GDM1 (cell line): ENCODE measurements at regions not wholly inside any gene's neighbourhood (a gene's known extent, or its start where the extent isn't known, plus 50 kb on each side); places are given as distances from the start of the nearest gene placed in this dataset.

Experiments
- DNase-seq: peaks from one replicate; lab custom pipeline; 2025; lab: John Stamatoyannopoulos, UW

DNA sequence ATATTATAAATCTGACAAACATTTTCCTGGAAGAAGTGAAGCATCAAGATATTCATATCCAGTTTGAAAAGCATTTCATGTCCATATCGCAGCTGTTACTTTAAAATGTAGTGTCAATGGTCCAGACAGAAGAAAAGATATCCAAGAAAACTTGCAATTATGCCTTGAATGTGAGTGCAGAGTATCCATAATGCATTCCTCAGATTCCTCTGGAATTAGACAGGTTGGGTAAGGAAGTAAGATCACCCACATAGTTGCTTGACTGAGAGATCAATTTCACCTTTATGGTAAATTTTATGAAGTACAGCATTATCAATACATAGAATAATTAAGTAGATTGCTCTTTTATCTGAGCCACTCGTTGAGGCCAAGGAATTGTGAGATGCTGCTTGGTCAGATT lies 327.0 kb upstream of the SLITRK5 start:
- no peak for DNase-seq

- no peak for DNase-seq
These were observed 315.7 kb upstream of the SLITRK5 start for GRCh38 chr13:87355451-87355850.

GRCh38 chr13:87356314-87356713 lies 314.9 kb upstream of the SLITRK5 start:
- no peak for DNase-seq

DNA sequence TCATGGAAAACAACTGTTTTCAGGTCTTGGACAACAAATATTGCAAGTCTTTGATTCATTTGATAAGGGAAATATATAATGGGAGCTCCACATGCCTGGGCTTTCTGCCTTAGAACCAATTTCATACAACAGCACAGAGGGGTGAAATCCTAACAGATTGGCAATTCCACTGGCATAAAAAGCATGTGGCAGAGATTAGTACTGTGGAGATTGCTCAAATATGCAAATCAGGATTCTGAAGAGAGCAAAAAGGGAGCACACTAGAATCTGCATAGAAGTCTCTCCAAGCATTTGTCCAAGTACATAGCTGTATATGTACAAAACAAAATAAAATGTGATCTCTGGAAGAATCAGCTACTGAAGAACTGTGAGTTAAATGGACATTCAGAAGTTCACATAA lies 312.9 kb upstream of the SLITRK5 start:
- DNase-seq = no peak

GRCh38 chr13:87361216-87361615 lies 310.0 kb upstream of the SLITRK5 start:
- no peak for DNase-seq

DNA sequence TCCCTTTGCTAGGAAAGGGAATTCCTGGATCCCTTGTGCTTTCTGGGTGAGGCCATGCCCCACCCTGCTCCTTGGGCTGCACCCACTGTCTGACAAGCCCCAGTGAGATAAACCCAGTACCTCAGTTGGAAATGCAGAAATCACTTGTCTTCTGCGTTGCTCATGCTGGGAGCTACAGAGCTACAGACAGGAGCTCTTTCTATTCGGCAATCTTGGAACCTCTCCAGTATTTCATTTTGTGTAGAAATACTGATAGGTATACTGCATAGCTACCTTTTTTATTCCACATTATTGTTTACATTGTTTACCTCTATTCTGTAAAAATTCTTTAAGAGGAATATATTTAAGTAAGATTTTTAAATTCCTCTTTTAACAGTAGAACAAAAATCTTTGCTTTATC lies 302.5 kb upstream of the SLITRK5 start:
- DNase-seq = no peak

DNA sequence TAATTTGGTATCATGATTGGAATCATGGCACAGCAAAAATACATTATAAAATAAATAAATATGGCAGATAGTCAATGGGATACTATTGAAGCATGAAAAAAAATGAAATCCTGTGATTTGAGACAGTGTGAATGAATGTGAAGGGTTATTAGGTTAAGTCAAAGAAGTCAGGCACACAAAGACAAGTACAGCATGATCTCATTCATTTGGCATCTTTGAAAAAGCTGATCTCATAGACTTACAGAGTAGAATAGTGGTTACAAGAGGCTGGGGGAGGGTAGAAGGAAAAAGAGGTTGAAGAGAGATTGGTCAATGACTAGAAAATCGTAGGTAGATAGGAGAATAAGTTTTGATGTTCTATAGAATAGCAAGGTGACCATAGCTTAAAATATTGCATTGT lies 295.1 kb upstream of the SLITRK5 start:
- no peak for DNase-seq

GRCh38 chr13:87384099-87384498 lies 287.1 kb upstream of the SLITRK5 start:
- no peak for DNase-seq

DNA sequence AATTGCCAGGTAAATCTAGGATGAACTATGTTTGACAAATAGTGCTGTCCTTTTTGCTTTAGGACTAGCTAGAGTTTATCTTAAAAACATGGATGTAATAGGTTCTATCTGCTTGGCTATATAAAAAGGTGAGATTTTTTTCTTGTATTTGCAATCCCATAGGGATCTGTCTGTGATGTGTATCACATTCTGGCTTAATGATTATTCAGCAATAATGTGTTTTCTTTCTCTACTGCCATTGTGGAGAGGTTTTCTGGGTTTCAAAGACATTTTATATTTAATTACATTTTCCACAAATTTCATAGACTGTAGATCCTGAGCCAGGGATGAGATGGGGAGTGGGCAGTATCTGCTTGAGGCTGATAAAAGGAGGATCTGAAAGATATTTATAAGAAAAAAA lies 277.8 kb upstream of the SLITRK5 start:
- no peak for DNase-seq

- DNase-seq = no peak
These were observed 273.1 kb upstream of the SLITRK5 start for GRCh38 chr13:87398047-87398446.

- no peak for DNase-seq
These were observed 267.3 kb upstream of the SLITRK5 start for GRCh38 chr13:87403748-87404432.

GRCh38 chr13:87426742-87427141 lies 244.4 kb upstream of the SLITRK5 start:
- no peak for DNase-seq

DNA sequence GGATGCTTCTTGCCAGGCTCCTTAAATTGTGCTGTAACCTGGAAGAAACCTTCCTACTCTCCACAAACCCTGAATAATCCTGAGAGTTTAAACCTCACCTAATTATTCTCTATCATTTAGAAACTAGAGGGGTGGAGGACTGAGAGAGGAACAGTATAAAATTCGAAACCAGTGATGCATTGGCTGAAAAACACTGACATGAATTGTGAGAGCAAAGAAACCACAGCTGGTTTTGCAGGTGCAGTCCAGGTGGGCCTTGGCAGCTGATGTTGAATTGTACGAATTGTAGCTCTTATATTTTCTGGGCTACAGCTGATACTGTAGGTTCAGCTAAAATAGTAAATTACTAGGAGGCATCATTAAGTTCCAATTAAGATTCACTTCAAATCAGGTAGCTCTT lies 227.0 kb upstream of the SLITRK5 start:
- DNase-seq = no peak

DNA sequence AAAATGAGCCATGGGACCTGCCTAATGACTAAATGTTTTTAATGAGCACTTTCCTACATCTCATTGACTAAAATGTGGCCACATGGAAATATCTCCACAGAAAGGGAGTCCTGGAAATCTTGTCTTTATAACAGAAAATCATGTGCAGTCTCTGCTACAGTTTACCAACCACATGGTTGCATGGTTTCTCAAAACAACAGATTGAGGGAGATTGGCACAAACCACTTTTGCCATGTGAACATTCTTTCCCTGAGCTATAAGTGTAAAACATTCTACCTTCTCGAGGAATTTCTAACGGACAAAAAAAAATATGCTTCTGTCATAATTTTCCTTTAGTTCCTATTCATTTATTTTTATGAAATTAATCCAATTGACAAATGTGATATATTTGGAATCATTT lies 218.9 kb upstream of the SLITRK5 start:
- no peak for DNase-seq

DNA sequence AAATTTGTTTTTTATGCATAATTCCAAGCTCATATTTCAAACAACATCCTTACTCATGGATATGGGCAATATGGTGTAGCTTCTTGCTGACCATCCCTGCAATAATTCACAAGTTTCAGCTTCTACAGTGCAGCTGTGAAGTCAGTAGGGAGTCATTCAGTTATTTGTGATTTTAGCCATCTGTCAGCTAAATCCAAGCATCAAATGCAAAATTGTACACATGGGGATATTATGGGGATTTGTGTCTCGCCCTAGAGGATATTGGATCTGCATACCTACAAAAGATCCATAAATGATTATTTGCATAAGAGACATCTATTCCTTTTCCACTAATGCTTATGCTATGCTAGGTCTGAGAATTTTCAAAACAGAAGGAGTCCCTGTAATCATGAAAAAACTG lies 217.9 kb upstream of the SLITRK5 start:
- no peak for DNase-seq

DNA sequence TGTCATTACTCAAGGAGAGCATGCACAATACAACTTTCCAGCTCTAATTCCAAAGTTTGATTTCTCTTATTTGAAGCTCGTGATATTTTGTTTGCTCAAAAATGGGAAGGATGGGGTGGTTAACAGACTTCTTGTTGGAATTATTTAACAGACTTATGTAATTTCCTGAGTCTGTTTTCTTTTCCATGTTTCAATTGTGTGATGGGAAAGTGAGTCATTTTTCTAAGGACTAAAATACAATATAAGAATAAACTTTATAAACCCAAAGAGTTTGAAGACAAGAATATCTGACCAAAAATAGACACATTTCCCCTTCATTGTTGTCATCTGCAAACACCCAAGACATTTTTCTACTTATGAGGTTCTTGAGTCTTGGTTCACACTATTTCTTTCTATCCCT lies 211.8 kb upstream of the SLITRK5 start:
- no peak for DNase-seq

- DNase-seq = no peak
These were observed 173.7 kb upstream of the SLITRK5 start for GRCh38 chr13:87497426-87497825.

DNA sequence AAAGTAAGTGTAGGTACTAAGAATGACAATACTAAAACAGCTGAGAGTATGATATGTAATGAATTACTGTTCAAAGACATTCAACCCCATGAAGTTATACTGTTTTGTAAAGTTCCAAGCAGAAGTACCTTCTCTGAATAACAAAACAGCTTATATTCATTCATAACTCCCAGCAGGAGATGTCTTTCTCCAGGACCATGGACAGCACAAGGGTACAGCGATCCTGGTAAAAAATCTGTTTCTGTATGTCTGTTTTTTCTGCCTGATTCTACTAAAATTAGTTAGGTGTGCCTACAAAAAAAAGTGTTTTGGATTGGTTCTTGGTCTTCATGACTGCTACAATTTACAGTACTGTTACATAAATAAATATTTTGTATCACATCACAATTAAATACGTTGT lies 172.5 kb upstream of the SLITRK5 start:
- no peak for DNase-seq

GRCh38 chr13:87524775-87525174 lies 146.4 kb upstream of the SLITRK5 start:
- DNase-seq = no peak

- no peak for DNase-seq
These were observed 137.4 kb upstream of the SLITRK5 start for GRCh38 chr13:87533776-87534175.

DNA sequence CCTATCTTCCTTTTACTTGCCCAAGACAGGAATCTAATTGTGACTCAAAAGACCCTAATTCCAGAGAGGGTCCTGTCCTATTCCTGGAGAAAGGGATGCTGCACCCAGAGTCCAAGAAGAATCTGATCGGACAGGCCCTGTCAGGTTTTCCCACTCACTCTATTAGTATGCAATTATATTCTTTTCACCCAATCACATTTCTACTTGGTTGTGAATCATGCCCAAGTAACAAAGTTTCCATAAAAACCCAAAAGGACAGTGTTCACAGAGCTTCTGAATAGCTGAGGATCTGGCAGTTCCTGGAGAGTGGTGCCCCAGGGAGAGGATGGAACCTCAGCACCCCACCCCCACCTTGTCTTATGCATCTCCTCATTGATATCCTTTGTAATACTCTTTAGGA lies 135.3 kb upstream of the SLITRK5 start:
- no peak for DNase-seq

- no peak for DNase-seq
These were observed 134.7 kb upstream of the SLITRK5 start for GRCh38 chr13:87536499-87536898.

GRCh38 chr13:87536899-87537298 lies 134.3 kb upstream of the SLITRK5 start:
- no peak for DNase-seq

DNA sequence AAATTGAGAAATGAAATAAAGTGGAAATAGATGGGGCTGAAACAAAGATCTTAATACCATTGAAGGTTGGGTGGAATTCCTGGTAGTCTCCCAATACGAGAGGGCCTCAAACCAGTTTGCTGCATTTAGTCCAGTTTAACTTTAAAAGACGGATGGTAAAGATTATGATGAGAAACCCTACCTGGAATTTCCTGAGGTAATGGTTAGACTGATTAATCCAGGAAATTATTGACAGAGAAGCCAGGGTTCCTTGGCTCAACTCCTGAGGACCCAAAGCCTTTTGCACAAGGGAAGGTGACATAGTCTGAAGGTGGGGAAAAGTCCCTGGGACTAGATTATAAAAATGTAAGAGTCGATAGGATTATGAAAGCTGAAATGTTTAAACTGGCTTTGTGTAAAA lies 133.2 kb upstream of the SLITRK5 start:
- no peak for DNase-seq
